GM21529 (cell line): ENCODE measurements at regions not wholly inside any gene's neighbourhood (a gene's known extent, or its start where the extent isn't known, plus 50 kb on each side); places are given as distances from the start of the nearest gene placed in this dataset.
"Not testable (repeated sequence)": the region's sequence is repeated elsewhere in the genome, so short reads cannot be mapped to it uniquely, and the experiment has no call there.

ENCODE experiments used
- ATAC-seq: cut with Tn5 transposase; IDR thresholded peaks from one replicate; pipeline ENCODE4 v1.9.1; 2021; ENCODE audit not compliant: unreplicated experiment

GRCh38 chr4:81607950-81608349 lies 136.2 kb upstream of the RASGEF1B start:
- no peak for ATAC-seq

DNA sequence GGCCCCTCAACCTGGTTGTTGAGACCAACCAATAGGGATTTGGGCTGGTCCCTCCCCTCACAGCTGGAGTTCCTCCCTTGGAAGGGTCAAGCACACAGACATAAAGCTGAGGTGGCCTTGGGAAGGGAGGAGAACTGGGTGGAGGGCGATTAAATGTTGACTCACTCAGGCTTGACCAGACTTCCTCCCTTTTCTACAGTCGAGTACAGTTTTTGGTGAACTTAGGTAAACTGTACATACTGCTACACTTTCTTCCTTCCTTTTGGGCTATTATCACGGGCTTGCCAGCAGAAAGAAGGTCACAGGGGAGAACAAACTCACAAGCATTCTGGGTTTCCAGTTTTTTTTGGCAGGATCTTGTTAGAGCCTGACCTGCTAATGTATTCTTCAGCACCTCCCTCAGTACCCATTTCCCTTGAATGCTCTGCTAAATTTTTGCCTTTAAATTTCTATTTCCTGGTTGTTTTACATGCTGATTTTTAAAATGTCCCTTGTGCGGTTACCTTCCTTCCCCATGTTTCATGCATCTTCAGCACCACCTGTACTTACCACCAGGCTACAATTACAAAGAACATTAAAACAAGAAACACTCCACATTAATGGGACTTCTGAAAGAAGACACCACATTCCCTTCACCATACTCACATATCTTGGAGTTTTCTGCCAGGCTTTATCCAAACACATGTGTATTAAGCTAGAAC lies 135.2 kb upstream of the RASGEF1B start:
- ATAC-seq: no peak

- ATAC-seq: no peak
Observed at GRCh38 chr4:81606166-81606565, 134.5 kb upstream of the RASGEF1B start.

DNA sequence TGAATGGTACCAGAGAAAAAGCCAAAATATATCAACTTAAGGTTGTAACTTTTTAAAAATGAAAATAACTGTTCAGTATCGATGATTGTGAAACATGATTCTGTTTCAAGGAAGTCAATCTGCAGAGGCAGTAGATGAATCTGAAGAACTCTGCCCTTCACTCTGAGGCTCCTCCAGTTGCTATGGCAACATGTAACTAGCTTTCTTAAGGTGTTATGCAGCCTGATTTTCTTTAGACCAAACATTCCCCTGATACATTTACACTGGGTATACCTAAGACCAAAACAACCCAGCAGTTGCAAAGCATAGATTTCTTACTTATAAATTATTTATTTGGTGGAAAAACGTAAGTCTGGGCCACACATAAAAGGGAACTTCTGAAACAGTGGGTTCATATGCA lies 133.6 kb upstream of the RASGEF1B start:
- no peak for ATAC-seq

DNA sequence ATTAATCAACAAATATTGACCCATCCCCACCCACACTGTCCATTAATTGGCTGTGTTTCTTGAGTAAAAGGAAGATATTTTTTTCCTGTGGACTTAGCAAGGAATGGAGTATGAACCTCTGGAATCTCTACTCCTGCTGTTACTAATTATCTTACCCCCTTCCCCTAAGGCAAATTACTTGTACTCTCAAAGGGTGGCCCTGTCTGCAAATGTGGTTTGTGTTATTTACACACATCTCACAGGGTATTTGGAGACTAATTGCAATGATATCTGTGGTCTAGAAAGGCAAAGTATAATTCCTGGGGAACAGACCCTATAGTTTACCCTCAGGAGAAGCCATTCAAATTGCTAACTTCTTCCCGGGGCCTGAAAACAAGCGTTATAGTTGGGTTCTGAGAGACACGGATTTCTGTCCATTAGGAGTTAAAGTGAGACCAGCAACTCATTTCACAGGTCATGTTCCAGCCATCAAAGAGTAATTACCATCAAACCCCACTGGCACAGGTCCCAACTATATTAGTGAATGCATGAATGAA lies 133.0 kb upstream of the RASGEF1B start:
- ATAC-seq: no peak

- no peak for ATAC-seq
Observed at GRCh38 chr4:81602854-81603253, 131.1 kb upstream of the RASGEF1B start.

DNA sequence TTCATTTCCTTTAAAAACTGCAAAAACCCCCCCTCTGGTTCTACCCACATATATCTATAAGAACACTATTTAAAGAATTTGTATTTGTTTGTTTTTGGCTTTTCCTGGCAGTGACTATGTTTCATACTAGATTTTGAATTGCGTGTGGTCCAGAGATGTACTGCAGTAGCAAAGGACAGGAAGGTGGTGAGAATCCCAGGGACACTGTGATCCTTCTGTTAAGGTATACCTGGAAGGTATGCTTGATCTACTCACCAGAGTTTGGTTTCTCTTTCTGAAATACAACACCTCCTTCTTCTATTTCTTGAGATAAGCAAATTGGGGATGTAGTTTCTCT lies 129.6 kb upstream of the RASGEF1B start:
- no peak for ATAC-seq

GRCh38 chr4:81600520-81601357 lies 129.0 kb upstream of the RASGEF1B start:
- no peak for ATAC-seq

GRCh38 chr4:81599742-81600380 lies 128.2 kb upstream of the RASGEF1B start:
- no peak for ATAC-seq

DNA sequence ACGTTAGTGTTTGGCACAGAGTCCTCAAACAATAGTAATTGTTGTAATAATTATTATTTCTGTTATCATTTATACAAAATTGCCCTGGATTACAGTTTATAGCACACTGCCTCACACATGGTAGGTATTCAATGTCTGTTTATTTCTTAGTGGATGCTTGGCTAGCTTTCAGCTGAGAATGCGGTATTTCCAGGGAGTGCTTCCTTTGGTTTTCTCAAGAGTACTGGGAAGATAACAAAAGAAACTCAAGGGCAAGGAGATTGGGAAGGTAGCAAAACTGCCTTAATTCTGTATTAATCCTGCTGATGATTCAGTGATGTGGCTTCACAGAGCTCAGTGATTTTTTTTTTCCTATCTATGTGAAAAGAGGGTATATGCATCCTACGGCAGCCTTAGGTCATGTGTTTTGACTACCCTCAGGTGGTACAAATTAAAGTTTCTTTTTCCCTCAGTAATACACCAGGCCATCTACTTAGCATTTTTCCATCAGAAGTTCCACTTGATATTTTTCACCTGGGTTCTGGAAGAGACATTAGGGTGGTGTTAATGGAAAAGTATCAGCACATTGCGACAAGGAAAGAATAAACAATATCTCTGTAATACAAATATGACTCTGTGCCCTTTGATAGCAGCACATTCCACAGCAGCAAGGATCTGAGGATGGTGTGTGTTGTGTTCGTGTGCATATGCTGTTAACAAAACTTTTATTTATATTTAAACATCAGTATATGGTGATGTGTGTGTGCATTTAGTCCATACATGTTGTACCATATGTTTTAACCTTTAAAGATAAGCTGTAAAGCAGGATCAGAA lies 124.3 kb upstream of the RASGEF1B start:
- no peak for ATAC-seq

GRCh38 chr4:81595287-81595686 lies 123.6 kb upstream of the RASGEF1B start:
- ATAC-seq: no peak

DNA sequence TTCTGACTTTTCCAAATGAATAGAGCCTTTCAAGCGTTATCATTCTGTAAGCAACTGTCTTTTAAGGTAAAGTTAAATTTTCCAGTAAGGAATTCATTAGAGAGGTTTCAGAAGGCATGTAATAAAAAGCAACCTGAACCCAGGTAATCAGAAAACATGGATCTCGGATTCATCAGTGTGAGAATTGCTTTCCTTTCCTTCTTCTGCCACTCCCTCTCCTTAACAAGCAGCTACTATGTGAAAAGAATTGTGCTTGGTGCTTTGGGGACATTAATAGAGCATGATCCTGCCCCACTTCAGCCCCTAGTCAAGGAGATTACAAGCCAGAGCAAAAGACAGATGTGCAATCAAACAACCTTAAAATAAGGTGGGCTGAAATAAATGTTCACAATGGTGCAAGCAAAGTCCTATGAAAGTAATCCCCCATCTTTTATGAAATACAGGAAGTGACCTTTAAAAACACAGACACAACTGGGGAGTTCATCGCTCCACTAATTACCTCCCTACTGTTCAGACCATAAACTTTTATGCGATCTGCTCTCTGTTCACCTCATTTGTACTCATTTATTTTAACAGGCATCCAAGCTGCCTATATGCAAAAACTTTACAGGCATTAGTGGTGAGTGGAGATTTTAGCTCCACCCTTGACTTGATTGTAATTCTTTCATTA lies 122.9 kb upstream of the RASGEF1B start:
- no peak for ATAC-seq

GRCh38 chr4:81592701-81593100 lies 121.0 kb upstream of the RASGEF1B start:
- ATAC-seq: no peak

DNA sequence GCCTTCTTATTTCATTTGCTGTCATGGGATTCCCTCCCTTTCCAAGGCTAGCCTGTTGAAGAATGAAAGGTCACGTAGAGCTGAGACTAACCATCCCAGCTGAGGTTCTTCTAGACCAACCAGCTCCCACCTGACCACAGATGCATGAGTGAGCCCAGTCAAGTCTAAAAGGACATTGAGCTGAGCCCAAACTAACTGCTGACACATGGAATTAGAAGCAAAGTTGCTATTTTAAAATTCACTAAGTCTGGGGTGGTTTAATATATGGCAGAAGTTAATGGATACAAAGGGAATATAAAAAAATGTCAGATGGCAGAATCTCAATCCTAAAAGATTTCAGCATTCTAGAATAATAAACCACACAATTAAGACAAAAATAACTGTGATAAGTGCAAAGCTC lies 118.9 kb upstream of the RASGEF1B start:
- ATAC-seq: no peak

DNA sequence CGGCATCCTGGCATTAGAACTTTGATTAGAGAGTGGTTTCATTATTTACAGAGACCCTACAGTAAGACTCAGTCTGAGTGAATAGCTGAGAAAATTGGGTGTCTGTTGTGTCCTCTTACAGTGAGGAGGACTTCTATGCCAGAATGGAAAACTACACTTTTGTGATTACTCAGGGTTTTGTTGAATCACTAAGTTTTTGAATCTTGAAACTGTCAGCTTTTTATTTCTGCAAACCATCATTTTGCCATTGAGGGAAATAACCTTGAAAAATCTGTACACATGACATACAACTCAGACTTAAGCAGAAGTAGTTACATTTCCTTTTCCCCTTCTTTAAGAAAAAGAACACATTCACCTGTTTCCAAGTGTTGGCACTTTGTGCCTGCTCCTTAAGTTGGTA lies 117.6 kb upstream of the RASGEF1B start:
- ATAC-seq: no peak

GRCh38 chr4:81586706-81587105 lies 115.0 kb upstream of the RASGEF1B start:
- no peak for ATAC-seq

GRCh38 chr4:81580994-81581374 lies 109.3 kb upstream of the RASGEF1B start:
- not testable (repeated sequence) for ATAC-seq

GRCh38 chr4:81580346-81580993 lies 108.8 kb upstream of the RASGEF1B start:
- no peak for ATAC-seq

GRCh38 chr4:81577392-81577791 lies 105.7 kb upstream of the RASGEF1B start:
- ATAC-seq: no peak

DNA sequence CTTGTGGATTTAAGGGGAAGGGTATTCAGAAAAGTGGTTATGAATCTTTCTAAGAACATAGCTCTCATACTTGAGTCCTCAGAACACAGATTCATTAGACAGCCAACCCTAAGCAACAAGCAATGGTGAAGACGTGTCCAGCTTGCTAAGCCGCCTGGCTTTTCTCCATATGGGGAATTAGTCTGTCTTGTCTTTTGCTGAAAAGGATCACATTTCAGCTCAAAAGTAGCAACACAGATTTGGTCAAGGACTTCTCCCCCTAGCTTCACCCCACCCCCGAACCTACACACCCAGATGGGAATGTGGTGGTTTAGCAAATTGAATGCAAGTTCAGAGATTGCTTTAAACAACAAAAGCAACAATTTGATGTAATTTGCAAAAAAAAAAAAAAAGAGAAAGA lies 103.3 kb upstream of the RASGEF1B start:
- no peak for ATAC-seq
